Activated T-cell treated with anti-CD3 and anti-CD28 coated beads, Interleukin-2, amount 50 U/mL, for 1 hour (primary cell): ENCODE measurements at regions not wholly inside any gene's neighbourhood (a gene's known extent, or its start where the extent isn't known, plus 50 kb on each side); places are given as distances from the start of the nearest gene placed in this dataset.

ENCODE experiments used
- DNase-seq: peaks from one replicate; pipeline ENCODE4 v3.0.0-alpha.2; 2020

- DNase-seq: no peak
Observed at GRCh38 chr3:25259871-25260270, 168.2 kb upstream of the RARB start.

- DNase-seq: no peak
Observed at GRCh38 chr3:25262322-25262721, 165.7 kb upstream of the RARB start.

- DNase-seq: no peak
Observed at GRCh38 chr3:25265284-25265683, 162.8 kb upstream of the RARB start.

- no peak for DNase-seq
Observed at GRCh38 chr3:25266677-25267076, 161.4 kb upstream of the RARB start.

- DNase-seq: no peak
Observed at GRCh38 chr3:25272090-25272489, 156.0 kb upstream of the RARB start.

- DNase-seq: no peak
Observed at GRCh38 chr3:25273582-25274171, 154.4 kb upstream of the RARB start.

- no peak for DNase-seq
Observed at GRCh38 chr3:25277503-25277902, 150.6 kb upstream of the RARB start.

GRCh38 chr3:25281041-25281731, 146.9 kb upstream of the RARB start:
- no peak for DNase-seq

GRCh38 chr3:25281732-25282126, 146.3 kb upstream of the RARB start:
- no peak for DNase-seq

GRCh38 chr3:25283613-25284012, 144.4 kb upstream of the RARB start:
- no peak for DNase-seq

- DNase-seq: no peak
Observed at GRCh38 chr3:25284249-25284648, 143.8 kb upstream of the RARB start.

- DNase-seq: no peak
Observed at GRCh38 chr3:25287291-25287884, 140.7 kb upstream of the RARB start.

- no peak for DNase-seq
Observed at GRCh38 chr3:25288413-25288812, 139.7 kb upstream of the RARB start.

GRCh38 chr3:25289156-25289555, 138.9 kb upstream of the RARB start:
- no peak for DNase-seq

- no peak for DNase-seq
Observed at GRCh38 chr3:25289663-25290062, 138.4 kb upstream of the RARB start.

- DNase-seq: no peak
Observed at GRCh38 chr3:25291481-25291905, 136.6 kb upstream of the RARB start.

- no peak for DNase-seq
Observed at GRCh38 chr3:25292036-25292435, 136.0 kb upstream of the RARB start.

- DNase-seq: no peak
Observed at GRCh38 chr3:25292595-25292994, 135.5 kb upstream of the RARB start.

GRCh38 chr3:25293736-25294135, 134.3 kb upstream of the RARB start:
- no peak for DNase-seq

- DNase-seq: no peak
Observed at GRCh38 chr3:25294169-25294805, 133.8 kb upstream of the RARB start.

GRCh38 chr3:25297667-25298585, 130.1 kb upstream of the RARB start:
- DNase-seq: no peak

GRCh38 chr3:25300141-25300540, 127.9 kb upstream of the RARB start:
- no peak for DNase-seq

- DNase-seq: no peak
Observed at GRCh38 chr3:25304916-25305315, 123.1 kb upstream of the RARB start.
